22Rv1 (cell line): ENCODE measurements at regions not wholly inside any gene's neighbourhood (a gene's known extent, or its start where the extent isn't known, plus 50 kb on each side); places are given as distances from the start of the nearest gene placed in this dataset.

Experiments used
- CTCF ChIP-seq: fragments of 450-650 bp; IDR thresholded peaks from 2 replicates; pipeline ENCODE4 v1.5.1; 2017; ENCODE audit warnings: mild to moderate bottlenecking
- ZFX ChIP-seq: fragments of 450-650 bp; IDR thresholded peaks from 2 replicates; pipeline ENCODE4 v1.6.1; 2017; ENCODE audit warnings: antibody characterized with exemption, borderline replicate concordance

- TF ChIP-seq CTCF (no peak), ZFX (no peak)
Observed at GRCh38 chr5:61894046-61894445, 412.0 kb upstream of the KIF2A start.
